Sigmoid colon (tissue), 3 donors: ENCODE measurements at regions not wholly inside any gene's neighbourhood (a gene's known extent, or its start where the extent isn't known, plus 50 kb on each side); places are given as distances from the start of the nearest gene placed in this dataset.

Source experiments
- POLR2A ChIP-seq, 2 donors: fragments of 450-650 bp; IDR thresholded peaks; one replicate each; pipeline ENCODE4 v1.6.1; 2016; ENCODE audit warnings: antibody characterized with exemption in 2 of 2, mild to moderate bottlenecking in 2 of 2, moderate library complexity in 2 of 2
- TF ChIP-seq, protein P1 (sequence below), 4 experiments: fragments of 450-650 bp in 3 of 4; fragments of 200-600 bp in 1 of 4; IDR thresholded peaks; one replicate each; pipeline ENCODE4 v1.5.1; 2016 to 2019; ENCODE audit warnings: antibody characterized with exemption in 4 of 4, mild to moderate bottlenecking in 3 of 4, moderate library complexity in 2 of 4

DNA sequence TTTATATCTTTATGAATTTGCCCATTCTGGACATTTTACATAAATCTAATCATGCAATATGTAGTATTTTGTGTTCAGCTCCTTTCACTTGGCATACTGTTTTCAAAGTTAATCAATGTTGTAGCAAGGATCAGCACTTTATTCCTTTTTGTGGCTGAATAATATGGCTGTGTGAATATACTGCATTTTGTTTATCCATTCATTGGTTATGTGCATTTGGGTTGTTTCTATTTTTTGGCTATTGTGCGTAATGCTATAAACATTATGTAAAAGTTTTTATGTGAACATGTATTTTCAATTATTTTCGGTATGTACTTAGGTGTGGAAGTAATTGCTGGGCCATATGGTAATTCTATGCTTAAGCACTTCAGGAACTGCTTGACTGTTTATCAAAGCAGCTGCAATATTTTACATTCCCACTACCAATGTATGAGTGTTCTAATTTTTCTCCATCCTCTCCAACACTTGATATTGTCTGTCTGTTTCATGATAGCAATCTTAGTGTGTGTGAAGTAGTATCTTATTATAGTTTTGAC, 101.3 kb upstream of the P2RY1 start:
- TF ChIP-seq, protein P1, sequence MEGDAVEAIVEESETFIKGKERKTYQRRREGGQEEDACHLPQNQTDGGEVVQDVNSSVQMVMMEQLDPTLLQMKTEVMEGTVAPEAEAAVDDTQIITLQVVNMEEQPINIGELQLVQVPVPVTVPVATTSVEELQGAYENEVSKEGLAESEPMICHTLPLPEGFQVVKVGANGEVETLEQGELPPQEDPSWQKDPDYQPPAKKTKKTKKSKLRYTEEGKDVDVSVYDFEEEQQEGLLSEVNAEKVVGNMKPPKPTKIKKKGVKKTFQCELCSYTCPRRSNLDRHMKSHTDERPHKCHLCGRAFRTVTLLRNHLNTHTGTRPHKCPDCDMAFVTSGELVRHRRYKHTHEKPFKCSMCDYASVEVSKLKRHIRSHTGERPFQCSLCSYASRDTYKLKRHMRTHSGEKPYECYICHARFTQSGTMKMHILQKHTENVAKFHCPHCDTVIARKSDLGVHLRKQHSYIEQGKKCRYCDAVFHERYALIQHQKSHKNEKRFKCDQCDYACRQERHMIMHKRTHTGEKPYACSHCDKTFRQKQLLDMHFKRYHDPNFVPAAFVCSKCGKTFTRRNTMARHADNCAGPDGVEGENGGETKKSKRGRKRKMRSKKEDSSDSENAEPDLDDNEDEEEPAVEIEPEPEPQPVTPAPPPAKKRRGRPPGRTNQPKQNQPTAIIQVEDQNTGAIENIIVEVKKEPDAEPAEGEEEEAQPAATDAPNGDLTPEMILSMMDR (IDR thresholded peaks at IDR 0.05), result no peak
- TF ChIP-seq POLR2A (IDR thresholded peaks at IDR 0.05), result no peak
